ENCODE measurements at regions not wholly inside any gene's neighbourhood (a gene's known extent, or its start where the extent isn't known, plus 50 kb on each side); places are given as distances from the start of the nearest gene placed in this dataset.
A peak's percentile ranks its signal among the peaks of the same experiment; 100 is the strongest.

DNA sequence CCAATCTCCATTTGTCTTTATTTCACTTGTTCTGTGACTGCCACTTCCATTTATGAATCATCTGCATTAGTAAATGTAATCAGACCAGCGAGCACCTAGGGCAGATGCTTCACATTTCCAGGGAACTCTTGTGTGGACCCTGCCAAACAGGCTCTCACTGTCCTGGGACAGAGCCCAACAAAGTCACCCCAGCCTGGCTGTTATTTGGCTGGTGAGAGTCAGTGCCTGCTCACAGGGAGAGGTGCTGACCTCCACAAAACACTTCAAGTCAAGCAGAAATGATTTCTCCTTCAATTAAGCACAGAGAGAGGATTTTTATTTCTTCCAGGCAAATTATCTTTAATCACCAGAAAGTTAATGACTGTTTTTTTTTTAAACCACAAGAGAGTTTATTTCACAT, 568.0 kb downstream of the MTRR start:
- no peaks in the 10 kb centered on the region for H3K27me3 ChIP-seq (ENCODE audit: low read depth, low read length)
- H3K4me2 ChIP-seq (ENCODE audit: low read length), result no peak overlapping the region
- no peak overlapping the region for H3K9ac ChIP-seq (ENCODE audit: low read length)
- no peaks in the 10 kb centered on the region for H3K9me3 ChIP-seq (ENCODE audit: insufficient read depth, low read length)
- no peak overlapping the region for H2AFZ ChIP-seq (ENCODE audit: low read depth, low read length)
- no peaks in the 10 kb centered on the region for H4K20me1 ChIP-seq (ENCODE audit: insufficient read depth, low read length)
- H3K4me1 ChIP-seq (ENCODE audit: low read length), result no peaks in the 10 kb centered on the region
- no peak overlapping the region for H3K4me3 ChIP-seq (ENCODE audit: low read length)
- no peaks in the 10 kb centered on the region for H3K36me3 ChIP-seq (replicated peaks; ENCODE audit: low read depth, low read length)
- TF ChIP-seq, protein P1, sequence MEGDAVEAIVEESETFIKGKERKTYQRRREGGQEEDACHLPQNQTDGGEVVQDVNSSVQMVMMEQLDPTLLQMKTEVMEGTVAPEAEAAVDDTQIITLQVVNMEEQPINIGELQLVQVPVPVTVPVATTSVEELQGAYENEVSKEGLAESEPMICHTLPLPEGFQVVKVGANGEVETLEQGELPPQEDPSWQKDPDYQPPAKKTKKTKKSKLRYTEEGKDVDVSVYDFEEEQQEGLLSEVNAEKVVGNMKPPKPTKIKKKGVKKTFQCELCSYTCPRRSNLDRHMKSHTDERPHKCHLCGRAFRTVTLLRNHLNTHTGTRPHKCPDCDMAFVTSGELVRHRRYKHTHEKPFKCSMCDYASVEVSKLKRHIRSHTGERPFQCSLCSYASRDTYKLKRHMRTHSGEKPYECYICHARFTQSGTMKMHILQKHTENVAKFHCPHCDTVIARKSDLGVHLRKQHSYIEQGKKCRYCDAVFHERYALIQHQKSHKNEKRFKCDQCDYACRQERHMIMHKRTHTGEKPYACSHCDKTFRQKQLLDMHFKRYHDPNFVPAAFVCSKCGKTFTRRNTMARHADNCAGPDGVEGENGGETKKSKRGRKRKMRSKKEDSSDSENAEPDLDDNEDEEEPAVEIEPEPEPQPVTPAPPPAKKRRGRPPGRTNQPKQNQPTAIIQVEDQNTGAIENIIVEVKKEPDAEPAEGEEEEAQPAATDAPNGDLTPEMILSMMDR (IDR thresholded peaks at IDR 0.05; ENCODE audit: low read depth, low read length), result no peak
- TF ChIP-seq EZH2phosphoT487 (IDR thresholded peaks at IDR 0.05; ENCODE audit: low read depth), result no peak
- H3K27ac ChIP-seq (ENCODE audit: low read length), result no peak overlapping the region
- no peaks in the 10 kb centered on the region for H3K79me2 ChIP-seq (ENCODE audit: low read length)

DNA sequence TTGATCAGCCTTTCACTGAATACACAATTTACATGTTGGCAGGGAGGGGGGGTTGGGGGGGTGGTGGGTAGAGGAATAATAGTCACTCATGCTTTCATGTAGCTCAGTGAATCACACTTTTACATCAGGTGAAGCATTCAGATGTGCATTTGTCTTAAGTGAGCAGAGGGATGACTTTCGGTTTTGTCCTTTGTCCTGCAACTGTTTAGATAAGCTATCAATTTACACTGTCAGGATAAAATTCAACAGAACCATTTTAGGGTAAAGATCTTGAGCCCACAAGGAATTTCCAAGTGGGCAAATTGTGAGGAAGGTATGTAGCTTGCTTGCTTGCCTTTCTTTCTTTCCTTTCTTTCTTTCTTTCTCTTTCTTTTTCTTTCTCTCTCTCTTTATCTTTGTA, 576.2 kb downstream of the MTRR start:
- Histone ChIP-seq H3K4me3 (ENCODE audit: low read length) (no peak overlapping the region), H3K4me1 (ENCODE audit: low read length) (peaks cover 11% of the 10 kb centered on the region), H3K36me3 (replicated peaks; ENCODE audit: low read depth, low read length) (no peaks in the 10 kb centered on the region), H3K4me2 (ENCODE audit: low read length) (no peak overlapping the region), H3K9ac (ENCODE audit: low read length) (no peak overlapping the region), H3K9me3 (ENCODE audit: insufficient read depth, low read length) (no peaks in the 10 kb centered on the region), H2AFZ (ENCODE audit: low read depth, low read length) (no peak overlapping the region), H3K27me3 (ENCODE audit: low read depth, low read length) (no peaks in the 10 kb centered on the region), H4K20me1 (ENCODE audit: insufficient read depth, low read length) (no peaks in the 10 kb centered on the region), H3K79me2 (ENCODE audit: low read length) (no peaks in the 10 kb centered on the region), H3K27ac (ENCODE audit: low read length) (no peak overlapping the region)
- no peak for TF ChIP-seq EZH2phosphoT487 (IDR thresholded peaks at IDR 0.05; ENCODE audit: low read depth)
- TF ChIP-seq, protein P1 (IDR thresholded peaks at IDR 0.05; ENCODE audit: low read depth, low read length), result no peak

DNA sequence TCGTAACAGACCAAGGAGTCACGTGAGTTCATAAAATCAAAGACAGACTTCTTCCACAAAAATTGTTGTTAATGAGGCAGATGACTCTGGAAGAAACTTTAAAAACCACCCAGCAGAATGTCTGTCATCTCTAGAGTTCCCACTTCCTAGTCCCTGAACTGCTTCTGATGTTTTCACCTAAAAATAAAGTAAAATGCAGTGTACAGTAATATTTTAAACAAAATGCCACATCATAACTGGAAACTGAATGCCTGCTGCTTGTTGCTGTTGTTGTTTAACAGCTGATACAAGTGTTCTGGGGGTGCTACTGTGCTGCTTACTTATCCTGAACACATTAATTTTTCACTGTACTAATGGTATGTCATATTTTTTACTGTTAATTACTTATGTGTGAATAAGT, 577.2 kb downstream of the MTRR start:
- Histone ChIP-seq H3K27ac (ENCODE audit: low read length) (peak overlapping the region; percentile 39; the same call in 1 of the 2 replicates), H3K9me3 (ENCODE audit: insufficient read depth, low read length) (no peaks in the 10 kb centered on the region), H3K79me2 (ENCODE audit: low read length) (no peaks in the 10 kb centered on the region), H3K4me3 (ENCODE audit: low read length) (no peak overlapping the region), H3K4me1 (ENCODE audit: low read length) (peaks cover 11% of the 10 kb centered on the region), H3K27me3 (ENCODE audit: low read depth, low read length) (no peaks in the 10 kb centered on the region), H3K9ac (ENCODE audit: low read length) (no peak overlapping the region), H3K4me2 (ENCODE audit: low read length) (peak overlapping the region; percentile 30; the same call in 1 of the 2 replicates), H4K20me1 (ENCODE audit: insufficient read depth, low read length) (no peaks in the 10 kb centered on the region), H3K36me3 (replicated peaks; ENCODE audit: low read depth, low read length) (no peaks in the 10 kb centered on the region), H2AFZ (ENCODE audit: low read depth, low read length) (no peak overlapping the region)
- TF ChIP-seq EZH2phosphoT487 (IDR thresholded peaks at IDR 0.05; ENCODE audit: low read depth), result no peak
- TF ChIP-seq, protein P1 (IDR thresholded peaks at IDR 0.05; ENCODE audit: low read depth, low read length), result no peak

DNA sequence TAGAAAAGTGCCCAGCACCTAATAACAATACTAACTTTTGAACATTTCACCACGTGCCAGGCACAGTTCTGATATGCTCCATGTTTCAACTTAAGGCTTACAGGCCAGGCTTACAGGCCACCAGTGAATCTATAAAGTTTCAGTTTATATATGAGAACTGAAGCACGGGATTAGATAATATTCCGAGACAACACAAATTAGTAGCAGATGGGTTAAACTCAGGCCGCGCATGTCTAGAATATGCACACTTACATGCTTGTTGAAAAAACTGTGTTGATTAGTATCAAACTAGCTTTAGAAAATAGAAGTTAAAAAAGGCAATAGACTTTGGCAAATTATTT, 587.9 kb downstream of the MTRR start:
- no peak overlapping the region for H2AFZ ChIP-seq (ENCODE audit: low read depth, low read length)
- no peaks in the 10 kb centered on the region for H3K4me1 ChIP-seq (ENCODE audit: low read length)
- no peak overlapping the region for H3K4me3 ChIP-seq (ENCODE audit: low read length)
- H3K9ac ChIP-seq (ENCODE audit: low read length), result no peak overlapping the region
- H3K36me3 ChIP-seq (replicated peaks; ENCODE audit: low read depth, low read length), result no peaks in the 10 kb centered on the region
- TF ChIP-seq EZH2phosphoT487 (IDR thresholded peaks at IDR 0.05; ENCODE audit: low read depth), result no peak
- TF ChIP-seq, protein P1 (IDR thresholded peaks at IDR 0.05; ENCODE audit: low read depth, low read length), result no peak
- no peaks in the 10 kb centered on the region for H3K79me2 ChIP-seq (ENCODE audit: low read length)
- no peak overlapping the region for H3K4me2 ChIP-seq (ENCODE audit: low read length)
- no peaks in the 10 kb centered on the region for H3K9me3 ChIP-seq (ENCODE audit: insufficient read depth, low read length)
- H3K27ac ChIP-seq (ENCODE audit: low read length), result no peak overlapping the region
- H4K20me1 ChIP-seq (ENCODE audit: insufficient read depth, low read length), result no peaks in the 10 kb centered on the region
- no peaks in the 10 kb centered on the region for H3K27me3 ChIP-seq (ENCODE audit: low read depth, low read length)
